GM21515 (cell line): ENCODE measurements at regions not wholly inside any gene's neighbourhood (a gene's known extent, or its start where the extent isn't known, plus 50 kb on each side); places are given as distances from the start of the nearest gene placed in this dataset.
"Not testable (repeated sequence)": the region's sequence is repeated elsewhere in the genome, so short reads cannot be mapped to it uniquely, and the experiment has no call there.

Experiments used
- ATAC-seq: cut with Tn5 transposase; IDR thresholded peaks from one replicate; pipeline ENCODE4 v1.9.1; 2021; ENCODE audit not compliant: unreplicated experiment

GRCh38 chr15:69552057-69552815, 99.6 kb downstream of the RPLP1 start:
- no peak for ATAC-seq

- no peak for ATAC-seq
Measured at GRCh38 chr15:69553686-69554085, 101.1 kb downstream of the RPLP1 start.

- no peak for ATAC-seq
Measured at GRCh38 chr15:69554279-69554961, 101.8 kb downstream of the RPLP1 start.

GRCh38 chr15:69555080-69555479, 102.5 kb downstream of the RPLP1 start:
- ATAC-seq: no peak

GRCh38 chr15:69556344-69556743, 103.7 kb downstream of the RPLP1 start:
- ATAC-seq: no peak

- ATAC-seq: no peak
Measured at GRCh38 chr15:69557020-69557706, 104.5 kb downstream of the RPLP1 start.

- no peak for ATAC-seq
Measured at GRCh38 chr15:69557707-69558409, 105.2 kb downstream of the RPLP1 start.

GRCh38 chr15:69559440-69560190, 107.0 kb downstream of the RPLP1 start:
- ATAC-seq: no peak

- ATAC-seq: no peak
Measured at GRCh38 chr15:69561071-69561784, 108.6 kb downstream of the RPLP1 start.

- no peak for ATAC-seq
Measured at GRCh38 chr15:69562116-69562515, 109.5 kb downstream of the RPLP1 start.

GRCh38 chr15:69562564-69562963, 109.9 kb downstream of the RPLP1 start:
- no peak for ATAC-seq

- ATAC-seq: no peak
Measured at GRCh38 chr15:69565066-69565655, 112.5 kb downstream of the RPLP1 start.

- not testable (repeated sequence) for ATAC-seq
Measured at GRCh38 chr15:69567238-69567760, 114.7 kb downstream of the RPLP1 start.

GRCh38 chr15:69568173-69569009, 115.8 kb downstream of the RPLP1 start:
- ATAC-seq: no peak

- no peak for ATAC-seq
Measured at GRCh38 chr15:69570454-69570853, 117.8 kb downstream of the RPLP1 start.

- ATAC-seq: no peak
Measured at GRCh38 chr15:69570997-69571396, 118.4 kb downstream of the RPLP1 start.

GRCh38 chr15:69573278-69573677, 120.7 kb downstream of the RPLP1 start:
- not testable (repeated sequence) for ATAC-seq

GRCh38 chr15:69573815-69574475, 121.3 kb downstream of the RPLP1 start:
- no peak for ATAC-seq
